Testis (tissue), 2 donors: ENCODE measurements at regions not wholly inside any gene's neighbourhood (a gene's known extent, or its start where the extent isn't known, plus 50 kb on each side); places are given as distances from the start of the nearest gene placed in this dataset.

ENCODE experiments used
- POLR2A ChIP-seq: fragments of 450-650 bp; IDR thresholded peaks from one replicate; pipeline ENCODE4 v1.6.1; 2017; ENCODE audit warnings: antibody characterized with exemption, mild to moderate bottlenecking, moderate library complexity
- TF ChIP-seq, protein P1 (sequence below), 3 experiments: fragments of 450-650 bp in 2 of 3; fragments of 200-600 bp in 1 of 3; sonication (generic) in 1 of 3; IDR thresholded peaks; one replicate each; pipeline ENCODE4 v1.5.1; 2016 to 2019; ENCODE audit warnings: antibody characterized with exemption in 3 of 3, mild to moderate bottlenecking in 2 of 3, moderate library complexity in 1 of 3

DNA sequence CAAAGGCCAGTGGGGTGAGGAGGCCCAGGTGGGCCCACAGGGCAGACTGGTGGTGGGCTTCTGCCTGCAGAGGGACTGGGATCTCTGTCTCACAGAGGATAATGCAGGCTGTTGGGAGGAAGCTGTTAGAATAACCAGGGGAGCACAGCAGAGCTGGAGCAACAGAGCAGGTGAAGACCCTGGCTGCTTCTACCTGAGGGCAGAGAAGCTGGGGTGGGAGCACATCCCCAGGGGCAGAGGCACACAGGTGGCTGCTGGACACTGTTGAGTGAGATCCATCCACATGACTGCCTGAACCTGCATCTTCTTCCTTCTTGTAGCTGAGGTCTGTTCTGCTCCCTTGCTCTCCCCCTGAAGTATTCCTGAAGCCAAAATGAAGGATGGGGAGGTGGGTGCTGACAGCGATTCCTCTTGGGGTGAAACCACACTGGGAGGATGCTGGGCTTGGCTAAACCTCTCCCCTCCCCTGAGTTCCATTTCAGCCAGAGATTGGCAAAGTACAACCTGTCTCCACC lies 1725.0 kb downstream of the TP53TG3F start:
- TF ChIP-seq, protein P1, sequence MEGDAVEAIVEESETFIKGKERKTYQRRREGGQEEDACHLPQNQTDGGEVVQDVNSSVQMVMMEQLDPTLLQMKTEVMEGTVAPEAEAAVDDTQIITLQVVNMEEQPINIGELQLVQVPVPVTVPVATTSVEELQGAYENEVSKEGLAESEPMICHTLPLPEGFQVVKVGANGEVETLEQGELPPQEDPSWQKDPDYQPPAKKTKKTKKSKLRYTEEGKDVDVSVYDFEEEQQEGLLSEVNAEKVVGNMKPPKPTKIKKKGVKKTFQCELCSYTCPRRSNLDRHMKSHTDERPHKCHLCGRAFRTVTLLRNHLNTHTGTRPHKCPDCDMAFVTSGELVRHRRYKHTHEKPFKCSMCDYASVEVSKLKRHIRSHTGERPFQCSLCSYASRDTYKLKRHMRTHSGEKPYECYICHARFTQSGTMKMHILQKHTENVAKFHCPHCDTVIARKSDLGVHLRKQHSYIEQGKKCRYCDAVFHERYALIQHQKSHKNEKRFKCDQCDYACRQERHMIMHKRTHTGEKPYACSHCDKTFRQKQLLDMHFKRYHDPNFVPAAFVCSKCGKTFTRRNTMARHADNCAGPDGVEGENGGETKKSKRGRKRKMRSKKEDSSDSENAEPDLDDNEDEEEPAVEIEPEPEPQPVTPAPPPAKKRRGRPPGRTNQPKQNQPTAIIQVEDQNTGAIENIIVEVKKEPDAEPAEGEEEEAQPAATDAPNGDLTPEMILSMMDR (IDR thresholded peaks at IDR 0.05), result no peak
- TF ChIP-seq POLR2A, result no peak
